Heart left ventricle (tissue), 13 donors: ENCODE measurements at regions not wholly inside any gene's neighbourhood (a gene's known extent, or its start where the extent isn't known, plus 50 kb on each side); places are given as distances from the start of the nearest gene placed in this dataset.

Source experiments
- CTCF ChIP-seq, 12 donors: fragments of 200-600 bp; sonication (generic) in 4 of 12; IDR thresholded peaks; one replicate each; pipeline versions ENCODE4 v1.5.0 to v1.8.0; 2018 to 2022; ENCODE audit warnings: antibody characterized with exemption in 12 of 12, mild to moderate bottlenecking in 5 of 12
- POLR2A ChIP-seq, 2 donors: fragments of 450-650 bp; IDR thresholded peaks; one replicate each; pipeline ENCODE4 v1.6.1; 2017; ENCODE audit warnings: antibody characterized with exemption in 2 of 2, mild to moderate bottlenecking in 2 of 2, moderate library complexity in 2 of 2
- donor health status: ischemic (EF 13 %, LVEDD 7.1; RV severe dilation, severe dysfunction).
- donor health status: DM: no; HTN: yes; CAD: no.
- donor health status: DM: no; HTN: no; CAD: no.
- donor health status: ischemic (EF 25% LVEDD 6.9; RV normal size, moderate dysfunction).
- donor health status: ischemic (EF 25% LVEDD 5.7; RV mildly dilated, moderate dysfunction).
- donor health status: ischemic (EF 35%, LVEDD 5.7; RV mildly dilated, moderate dysfunction).
- donor health status: nonischemic (EF 11% LVEDD 7.7; RV severe dilation, severe dysfunction).
- donor health status: DM: yes; HTN: yes; CAD: no.
- donor health status: PGD.
- donor health status: ischemic (EF 29% LVEDD 5.4; RV normal size, mild dysfunction).
- donor health status: nonischemic (EF 23%, LVEDD 6.1; RV moderate dilation, normal function).

- TF ChIP-seq CTCF (IDR thresholded peaks at IDR 0.05) (no peak), POLR2A (IDR thresholded peaks at IDR 0.05) (no peak)
Observed at GRCh38 chr13:31875134-31875533, 135.8 kb downstream of the RXFP2 start.
